Right lobe of liver (tissue), 4 donors: ENCODE measurements at regions not wholly inside any gene's neighbourhood (a gene's known extent, or its start where the extent isn't known, plus 50 kb on each side); places are given as distances from the start of the nearest gene placed in this dataset.

ENCODE experiments used
- CTCF ChIP-seq, 4 donors: fragments of 200-600 bp in 3 of 4; fragments of 450-650 bp in 1 of 4; IDR thresholded peaks; one replicate each; pipeline versions ENCODE4 v1.5.1 to v1.8.0; 2016 to 2022; ENCODE audit warnings: antibody characterized with exemption in 4 of 4, mild to moderate bottlenecking in 2 of 4
- POLR2A ChIP-seq: fragments of 450-650 bp; IDR thresholded peaks from one replicate; pipeline ENCODE4 v1.6.1; 2017; ENCODE audit warnings: antibody characterized with exemption, mild to moderate bottlenecking
- donor health status: DM: no; HTN: no; CAD: no.
- donor health status: DM: no; HTN: no; CAD: no.
- donor health status: DM: no; HTN: yes; CAD: no.

- TF ChIP-seq POLR2A = no peak
- peak; percentile 15 to 57 (median 35) for TF ChIP-seq CTCF (IDR thresholded peaks at IDR 0.05)
Measured at GRCh38 chr1:63004868-63005267, 220.9 kb downstream of the ATG4C start.
